ENCODE measurements at regions not wholly inside any gene's neighbourhood (a gene's known extent, or its start where the extent isn't known, plus 50 kb on each side); places are given as distances from the start of the nearest gene placed in this dataset.

DNA sequence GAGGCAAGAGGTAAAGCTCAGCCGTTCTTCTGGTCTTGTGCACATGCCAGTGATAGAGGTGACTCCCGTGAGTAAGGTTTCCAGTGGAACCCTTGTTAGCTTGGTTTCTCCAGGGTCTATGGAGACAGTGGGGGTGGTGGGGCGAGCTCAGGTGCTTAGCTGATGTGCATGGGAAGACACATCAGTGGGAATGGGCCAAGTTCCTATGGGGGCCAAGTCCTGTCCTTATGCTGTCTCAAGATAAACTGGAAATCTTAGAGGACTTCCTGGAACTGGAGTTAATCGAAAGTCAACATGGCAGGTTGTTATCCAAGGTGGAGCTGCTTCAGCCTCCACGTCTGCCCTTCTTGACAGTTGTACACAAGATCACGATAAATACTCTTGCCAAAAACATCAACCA lies 130.1 kb upstream of the TMEM18 start:
- Histone ChIP-seq H3K4me1 (replicated peaks) (no peaks in the 10 kb centered on the region), H3K27ac (no peak overlapping the region), H3K9me3 (no peaks in the 10 kb centered on the region), H3K27me3 (replicated peaks; ENCODE audit: insufficient read depth) (no peaks in the 10 kb centered on the region), H3K4me3 (no peak overlapping the region), H3K36me3 (no peaks in the 10 kb centered on the region)
- DNase-seq (ENCODE audit: low spot score) = no peak
- TF ChIP-seq, protein P1, sequence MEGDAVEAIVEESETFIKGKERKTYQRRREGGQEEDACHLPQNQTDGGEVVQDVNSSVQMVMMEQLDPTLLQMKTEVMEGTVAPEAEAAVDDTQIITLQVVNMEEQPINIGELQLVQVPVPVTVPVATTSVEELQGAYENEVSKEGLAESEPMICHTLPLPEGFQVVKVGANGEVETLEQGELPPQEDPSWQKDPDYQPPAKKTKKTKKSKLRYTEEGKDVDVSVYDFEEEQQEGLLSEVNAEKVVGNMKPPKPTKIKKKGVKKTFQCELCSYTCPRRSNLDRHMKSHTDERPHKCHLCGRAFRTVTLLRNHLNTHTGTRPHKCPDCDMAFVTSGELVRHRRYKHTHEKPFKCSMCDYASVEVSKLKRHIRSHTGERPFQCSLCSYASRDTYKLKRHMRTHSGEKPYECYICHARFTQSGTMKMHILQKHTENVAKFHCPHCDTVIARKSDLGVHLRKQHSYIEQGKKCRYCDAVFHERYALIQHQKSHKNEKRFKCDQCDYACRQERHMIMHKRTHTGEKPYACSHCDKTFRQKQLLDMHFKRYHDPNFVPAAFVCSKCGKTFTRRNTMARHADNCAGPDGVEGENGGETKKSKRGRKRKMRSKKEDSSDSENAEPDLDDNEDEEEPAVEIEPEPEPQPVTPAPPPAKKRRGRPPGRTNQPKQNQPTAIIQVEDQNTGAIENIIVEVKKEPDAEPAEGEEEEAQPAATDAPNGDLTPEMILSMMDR (IDR thresholded peaks at IDR 0.05) = no peak
- TF ChIP-seq POLR2AphosphoS5 (IDR thresholded peaks at IDR 0.05) = no peak
- TF ChIP-seq POLR2A (IDR thresholded peaks at IDR 0.05) = no peak
- intact Hi-C loops (cut with DNase I) = no loop called here
- WGBS = 89% methylated on average over 6 of the region's 6 CpGs

DNA sequence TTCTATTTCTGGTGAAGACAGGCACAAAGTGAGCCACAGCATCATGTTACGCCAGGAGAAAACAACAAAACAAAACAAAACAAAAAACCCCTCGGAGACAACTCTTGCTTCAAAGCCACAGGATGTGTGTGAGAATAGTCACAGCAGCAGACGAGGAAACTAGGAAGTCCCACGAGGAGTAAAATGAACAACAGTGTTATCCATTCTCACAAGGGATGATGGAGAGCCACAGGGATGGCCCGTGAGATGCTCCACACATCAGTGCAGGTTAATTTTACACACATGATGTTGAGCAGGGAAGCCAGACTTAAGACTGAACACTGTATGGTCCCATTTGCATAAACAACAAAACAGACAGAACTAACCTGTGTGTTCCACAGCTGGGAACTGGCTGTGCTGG lies 128.5 kb upstream of the TMEM18 start:
- Histone ChIP-seq H3K27ac (no peak overlapping the region), H3K4me1 (replicated peaks) (no peaks in the 10 kb centered on the region), H3K27me3 (replicated peaks; ENCODE audit: insufficient read depth) (no peaks in the 10 kb centered on the region), H3K36me3 (no peaks in the 10 kb centered on the region), H3K4me3 (no peak overlapping the region), H3K9me3 (no peaks in the 10 kb centered on the region)
- intact Hi-C loops (cut with DNase I) = no loop called here
- DNase-seq (ENCODE audit: low spot score) = no peak
- 90% methylated on average over 5 of the region's 5 CpGs for WGBS
- no peak for TF ChIP-seq POLR2A (IDR thresholded peaks at IDR 0.05)
- TF ChIP-seq, protein P1 (IDR thresholded peaks at IDR 0.05) = no peak
- TF ChIP-seq POLR2AphosphoS5 (IDR thresholded peaks at IDR 0.05) = no peak

DNA sequence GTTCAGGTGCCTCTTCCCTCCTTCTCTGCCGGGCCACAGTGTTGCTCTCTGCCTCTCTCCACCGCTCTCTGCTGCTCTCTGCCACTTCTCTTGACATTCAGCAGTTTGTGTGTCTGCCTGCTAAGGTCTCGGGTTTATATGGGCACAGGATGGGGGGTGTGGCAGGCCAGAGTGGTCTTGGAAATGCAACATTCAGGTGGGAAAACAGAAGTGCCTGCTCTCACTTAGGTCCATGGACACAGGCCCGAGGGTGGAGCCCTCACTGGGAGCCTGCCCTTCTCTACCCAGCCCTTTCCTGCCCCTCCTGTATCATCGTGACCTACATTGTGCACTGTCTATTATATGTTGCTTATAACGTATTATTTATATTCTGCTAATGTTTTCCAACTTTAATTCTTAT lies 120.8 kb upstream of the TMEM18 start:
- no peaks in the 10 kb centered on the region for H3K27me3 ChIP-seq (replicated peaks; ENCODE audit: insufficient read depth)
- no peaks in the 10 kb centered on the region for H3K9me3 ChIP-seq
- no peaks in the 10 kb centered on the region for H3K4me1 ChIP-seq (replicated peaks)
- intact Hi-C loops (cut with DNase I) = no loop called here
- WGBS = 67% methylated on average over 6 of the region's 6 CpGs
- no peak overlapping the region for H3K4me3 ChIP-seq
- DNase-seq (ENCODE audit: low spot score) = no peak
- no peaks in the 10 kb centered on the region for H3K36me3 ChIP-seq
- TF ChIP-seq POLR2A (IDR thresholded peaks at IDR 0.05) (no peak), POLR2AphosphoS5 (IDR thresholded peaks at IDR 0.05) (no peak)
- TF ChIP-seq, protein P1 (IDR thresholded peaks at IDR 0.05) = no peak
- H3K27ac ChIP-seq = no peak overlapping the region

DNA sequence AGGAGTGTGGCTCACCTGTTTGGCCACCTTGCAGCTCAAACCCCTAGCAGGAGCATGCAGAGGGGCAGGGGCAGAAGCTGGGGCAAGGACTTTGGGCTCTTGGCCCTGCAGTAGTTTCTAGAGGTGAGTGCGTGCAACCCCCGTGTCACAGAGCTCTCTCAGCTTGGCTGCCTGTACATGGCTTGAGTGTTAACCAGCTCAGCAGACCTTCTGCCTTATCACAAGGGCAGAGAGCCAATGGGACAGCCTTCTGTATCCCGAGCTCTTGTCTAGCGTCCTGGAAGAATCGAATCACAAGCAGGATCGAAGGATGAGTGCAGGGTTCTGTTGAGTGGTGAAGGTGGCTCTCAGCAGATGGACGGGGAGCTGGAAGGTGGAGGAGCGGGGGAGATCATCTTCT lies 120.3 kb upstream of the TMEM18 start:
- H3K27ac ChIP-seq = no peak overlapping the region
- H3K4me1 ChIP-seq (replicated peaks) = no peaks in the 10 kb centered on the region
- H3K9me3 ChIP-seq = no peaks in the 10 kb centered on the region
- no peak for TF ChIP-seq POLR2AphosphoS5 (IDR thresholded peaks at IDR 0.05)
- no peak for TF ChIP-seq POLR2A (IDR thresholded peaks at IDR 0.05)
- TF ChIP-seq, protein P1 (IDR thresholded peaks at IDR 0.05) = no peak
- 85% methylated on average over 8 of the region's 8 CpGs for WGBS
- no peak overlapping the region for H3K4me3 ChIP-seq
- no peaks in the 10 kb centered on the region for H3K27me3 ChIP-seq (replicated peaks; ENCODE audit: insufficient read depth)
- no peak for DNase-seq (ENCODE audit: low spot score)
- H3K36me3 ChIP-seq = no peaks in the 10 kb centered on the region
- intact Hi-C loops (cut with DNase I) = no loop called here

DNA sequence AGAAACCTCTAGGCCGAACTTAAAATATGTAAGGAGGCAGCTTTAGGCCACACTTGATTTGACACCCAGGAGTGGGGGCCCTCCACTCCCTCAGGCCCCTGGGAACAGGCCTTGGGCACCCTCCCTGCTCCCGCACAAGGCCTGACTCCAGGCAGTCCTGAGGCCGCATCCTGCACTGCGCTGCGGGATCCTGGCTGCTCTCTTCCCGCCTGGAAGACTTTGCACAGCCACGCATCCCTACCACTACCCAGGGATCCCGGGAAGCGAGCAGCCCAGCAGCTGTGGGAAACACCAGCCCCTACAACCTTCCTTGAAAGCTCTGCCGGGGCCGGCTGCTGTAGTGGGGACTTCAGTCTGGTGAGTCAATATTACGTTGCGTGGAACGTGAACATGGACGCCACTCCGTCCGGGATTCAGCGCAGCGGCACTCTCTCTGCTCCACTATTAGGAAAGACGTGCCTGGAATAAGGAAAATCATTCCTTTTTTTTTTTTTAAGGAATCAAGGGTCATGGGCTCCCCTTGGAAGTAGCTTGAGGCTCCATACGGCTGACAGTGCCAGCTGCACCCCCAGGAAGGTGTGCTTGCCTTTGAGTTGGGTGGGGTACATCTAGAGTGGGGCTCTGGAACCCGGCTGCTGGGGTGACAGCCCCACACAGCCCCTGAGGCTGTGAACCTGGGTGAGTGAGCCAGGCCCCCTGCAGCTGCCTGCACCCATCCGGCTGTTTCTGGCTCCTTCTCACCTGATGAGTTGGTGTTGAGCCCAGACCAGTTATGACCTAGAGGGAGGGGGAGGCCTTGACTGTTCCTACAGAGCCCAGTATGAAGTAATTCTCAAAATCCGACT lies 119.2 kb upstream of the TMEM18 start:
- no peak for TF ChIP-seq POLR2AphosphoS5 (IDR thresholded peaks at IDR 0.05)
- TF ChIP-seq, protein P1 (IDR thresholded peaks at IDR 0.05) = no peak
- TF ChIP-seq POLR2A (IDR thresholded peaks at IDR 0.05) = no peak
- WGBS = 88% methylated on average over 24 of the region's 24 CpGs
- H3K4me1 ChIP-seq (replicated peaks) = no peaks in the 10 kb centered on the region
- no peak overlapping the region for H3K27ac ChIP-seq
- H3K9me3 ChIP-seq = no peaks in the 10 kb centered on the region
- no peaks in the 10 kb centered on the region for H3K36me3 ChIP-seq
- no peaks in the 10 kb centered on the region for H3K27me3 ChIP-seq (replicated peaks; ENCODE audit: insufficient read depth)
- no peak overlapping the region for H3K4me3 ChIP-seq
- intact Hi-C loops (cut with DNase I) = no loop called here
- no peak for DNase-seq (ENCODE audit: low spot score)

All from prostate gland (tissue), 2 donors.